HG02852 (cell line): ENCODE measurements at regions not wholly inside any gene's neighbourhood (a gene's known extent, or its start where the extent isn't known, plus 50 kb on each side); places are given as distances from the start of the nearest gene placed in this dataset.
A peak's percentile ranks its signal among the peaks of the same experiment; 100 is the strongest.
"Not testable (repeated sequence)": the region's sequence is repeated elsewhere in the genome, so short reads cannot be mapped to it uniquely, and the experiment has no call there.

Experiments used
- ATAC-seq: cut with Tn5 transposase; IDR thresholded peaks from one replicate; pipeline ENCODE4 v1.9.1; 2021; ENCODE audit warnings: mild to moderate bottlenecking, moderate library complexity; ENCODE audit not compliant: unreplicated experiment

- ATAC-seq, result no peak
Observed at GRCh38 chr12:46670636-46671035, 155.2 kb downstream of the SLC38A4 start.

DNA sequence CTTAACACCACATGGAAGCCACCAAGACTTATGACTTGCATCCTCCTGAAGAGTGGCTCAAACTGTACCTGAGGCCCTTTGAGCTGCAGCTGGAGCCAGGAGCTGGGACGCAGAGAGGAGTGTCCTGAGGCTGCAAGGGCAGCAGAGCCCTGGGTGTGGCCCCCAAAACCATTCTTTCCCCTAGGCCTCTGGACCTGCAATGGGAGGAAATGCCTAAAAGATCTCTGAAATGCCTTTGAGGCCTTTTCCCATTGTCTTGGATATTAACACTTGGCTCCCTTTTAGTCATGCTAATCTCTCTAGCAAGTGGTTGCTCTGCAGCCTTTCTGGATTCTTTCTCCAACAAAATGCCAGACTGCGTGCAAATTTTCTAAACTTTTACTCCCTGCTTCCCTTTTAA is 156.1 kb downstream of the SLC38A4 start:
- ATAC-seq, result no peak

DNA sequence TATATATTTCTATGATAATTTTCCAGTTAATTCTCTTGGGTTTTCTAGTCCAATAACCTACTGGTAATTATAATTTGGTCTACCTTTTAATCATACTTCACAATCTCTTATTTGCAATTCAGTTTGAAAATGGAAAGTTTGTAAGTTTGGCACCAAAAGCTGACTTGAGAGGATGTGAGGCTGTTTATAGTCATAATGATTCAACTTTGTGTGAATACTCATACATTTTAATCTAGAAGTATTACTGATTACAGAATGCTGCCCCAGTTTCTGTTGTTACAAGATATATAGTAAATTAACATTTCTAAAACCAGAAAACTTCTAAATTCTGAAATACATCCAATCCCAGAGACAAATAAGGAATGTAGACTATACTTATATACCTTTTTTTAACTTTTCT is 158.2 kb downstream of the SLC38A4 start:
- ATAC-seq, result no peak

DNA sequence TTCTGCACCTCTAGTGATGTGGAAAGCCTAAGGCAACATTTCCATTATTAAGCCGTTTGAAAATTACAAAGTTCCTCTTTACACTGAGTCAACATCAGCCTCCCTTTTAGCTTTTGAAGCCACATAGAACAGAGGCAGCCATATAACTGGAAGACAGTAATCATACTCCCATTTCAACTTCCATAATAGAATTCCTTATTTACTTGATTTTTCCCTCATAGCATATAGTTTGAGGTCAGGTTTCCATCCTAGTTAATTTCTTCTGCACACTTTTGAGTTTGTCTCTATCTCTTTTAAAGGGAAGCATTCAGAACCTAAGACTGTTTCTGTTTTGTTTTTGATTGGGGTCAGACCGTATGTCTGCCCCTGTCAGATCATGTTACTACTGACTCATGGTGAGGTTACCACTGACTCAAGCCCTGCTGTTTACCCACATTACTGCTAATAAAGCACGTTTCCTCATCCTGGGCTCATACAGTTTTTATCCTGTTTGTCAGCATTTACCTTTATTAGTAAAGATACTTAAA is 161.0 kb downstream of the SLC38A4 start:
- ATAC-seq, result peak; percentile 54

- no peak for ATAC-seq
Observed at GRCh38 chr12:46663318-46663717, 162.5 kb downstream of the SLC38A4 start.

- ATAC-seq, result peak; percentile 84
Observed at GRCh38 chr12:46661110-46661845, 164.5 kb downstream of the SLC38A4 start.

DNA sequence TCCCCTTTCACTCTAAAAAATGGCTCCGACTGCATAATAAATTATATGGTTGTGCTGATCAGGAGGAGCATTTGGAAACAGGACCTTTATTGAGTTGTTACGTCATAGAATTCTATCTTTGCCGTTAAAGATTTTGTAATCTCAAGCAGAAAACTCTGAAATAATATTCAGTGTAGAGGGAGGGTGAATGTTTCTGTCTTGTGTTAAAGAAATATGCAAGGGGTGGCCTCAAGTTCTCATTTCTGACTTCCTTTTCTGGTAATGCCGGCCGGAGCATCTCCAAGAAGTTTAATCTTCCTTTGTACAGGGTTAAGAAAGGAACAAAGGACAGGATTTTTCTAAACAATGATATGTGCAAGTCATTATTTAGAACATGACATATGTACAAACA is 165.1 kb downstream of the SLC38A4 start:
- ATAC-seq, result no peak

GRCh38 chr12:46660276-46660675 is 165.5 kb downstream of the SLC38A4 start:
- no peak for ATAC-seq

- no peak for ATAC-seq
Observed at GRCh38 chr12:46659824-46660223, 166.0 kb downstream of the SLC38A4 start.

GRCh38 chr12:46659032-46659650 is 166.7 kb downstream of the SLC38A4 start:
- no peak for ATAC-seq

GRCh38 chr12:46657453-46658411 is 168.1 kb downstream of the SLC38A4 start:
- no peak for ATAC-seq

- not testable (repeated sequence) for ATAC-seq
Observed at GRCh38 chr12:46655984-46656383, 169.8 kb downstream of the SLC38A4 start.

- no peak for ATAC-seq
Observed at GRCh38 chr12:46653311-46653710, 172.5 kb downstream of the SLC38A4 start.

GRCh38 chr12:46652692-46653091 is 173.1 kb downstream of the SLC38A4 start:
- no peak for ATAC-seq

GRCh38 chr12:46650688-46651087 is 175.1 kb downstream of the SLC38A4 start:
- no peak for ATAC-seq

DNA sequence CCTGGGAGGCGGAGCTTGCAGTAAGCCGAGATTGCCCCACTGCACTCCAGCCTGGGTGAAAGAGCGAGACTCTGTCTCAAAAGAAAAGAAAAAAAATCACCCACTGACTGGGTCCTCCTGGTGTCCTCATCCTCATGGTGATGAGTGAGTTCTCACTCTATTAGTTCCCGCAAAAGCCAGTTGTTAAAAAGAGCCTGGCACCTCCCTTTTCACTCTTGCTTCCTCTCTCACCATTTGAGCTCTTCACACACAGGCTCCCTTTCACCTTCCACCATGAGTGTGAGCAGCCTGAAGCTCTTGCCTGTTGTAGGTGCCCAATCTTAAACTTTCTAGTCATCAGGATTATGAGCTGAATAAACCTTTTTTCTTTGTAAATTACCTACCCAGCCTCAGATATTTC is 176.4 kb downstream of the SLC38A4 start:
- ATAC-seq, result no peak

DNA sequence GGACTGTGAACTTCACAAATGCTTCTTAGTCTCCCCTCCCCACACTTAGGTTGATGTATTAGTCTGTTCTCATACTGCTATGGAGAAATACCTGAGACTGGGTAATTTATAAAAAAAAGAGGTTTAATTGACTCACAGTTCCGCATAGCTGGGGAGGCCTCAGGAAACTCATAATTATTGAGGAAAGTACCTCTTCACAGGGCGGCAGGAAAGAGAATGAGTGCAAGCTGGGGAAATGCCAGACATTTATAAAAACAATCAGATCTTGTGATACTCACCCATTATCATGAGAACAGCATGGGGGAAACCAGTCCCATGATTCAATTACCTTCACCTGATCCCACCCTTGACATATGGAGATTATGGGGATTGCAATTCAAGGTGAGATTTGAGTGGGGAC is 178.8 kb downstream of the SLC38A4 start:
- ATAC-seq, result no peak

DNA sequence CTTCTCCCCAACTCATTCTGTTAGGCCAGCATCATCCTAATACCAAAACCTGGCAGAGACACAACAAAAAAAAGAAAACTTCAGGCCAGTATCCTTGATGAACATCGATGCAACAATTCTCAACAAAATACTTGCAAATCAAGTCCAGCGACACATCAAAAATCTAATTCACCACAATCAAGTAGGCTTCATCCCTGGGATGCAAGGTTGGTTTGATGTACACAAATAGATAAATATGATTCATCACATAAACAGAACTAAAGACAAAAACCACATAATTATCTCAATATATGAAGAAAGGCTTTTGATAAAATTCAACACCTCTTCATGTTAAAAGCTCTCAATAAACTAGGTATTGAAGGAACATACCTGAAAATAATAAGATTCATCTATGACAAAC is 184.1 kb downstream of the SLC38A4 start:
- ATAC-seq, result not testable (repeated sequence)

GRCh38 chr12:46635818-46636217 is 190.0 kb downstream of the SLC38A4 start:
- ATAC-seq, result no peak

DNA sequence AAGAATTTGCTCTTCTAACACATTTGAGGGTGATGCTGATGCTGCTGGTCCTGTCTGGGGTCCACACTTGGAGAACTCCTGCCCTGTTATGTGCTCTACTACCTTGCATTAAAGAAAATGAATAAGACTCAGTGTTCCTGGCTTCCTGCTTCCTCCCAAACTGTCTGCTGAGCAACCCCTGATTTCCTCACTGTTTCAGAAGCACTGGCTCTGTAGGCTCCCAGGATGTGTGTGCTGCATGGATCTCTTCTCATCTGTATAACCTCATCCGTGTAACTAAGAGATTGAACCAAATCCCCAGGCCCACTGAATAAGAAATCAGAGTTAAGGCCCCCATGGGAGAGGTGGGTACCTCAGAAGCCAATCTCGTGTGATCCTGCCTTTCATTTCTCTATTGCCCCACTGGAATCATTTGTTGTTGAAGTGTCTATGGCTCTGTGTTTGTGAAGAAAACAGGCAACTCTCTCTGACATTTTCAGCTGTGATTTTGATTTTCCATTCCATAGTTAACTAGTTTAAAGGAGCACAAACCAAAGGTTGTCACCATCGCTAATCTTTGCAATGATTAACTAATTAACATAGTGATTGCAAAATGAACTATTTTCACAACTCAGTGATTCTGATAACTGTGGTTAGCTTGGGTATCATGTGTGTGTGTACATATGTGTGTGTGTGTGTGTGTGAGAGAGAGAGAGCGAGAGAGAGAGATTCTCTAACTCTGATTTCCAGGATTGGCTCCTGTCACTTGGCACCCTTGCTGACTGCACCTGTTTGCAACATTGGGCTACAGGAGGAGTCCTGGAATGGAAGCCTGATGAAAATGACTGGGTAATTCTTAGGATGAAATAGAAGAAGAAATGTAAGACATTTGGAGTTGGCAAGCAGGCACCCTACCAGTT is 196.2 kb downstream of the SLC38A4 start:
- ATAC-seq, result no peak
